ENCODE measurements at regions not wholly inside any gene's neighbourhood (a gene's known extent, or its start where the extent isn't known, plus 50 kb on each side); places are given as distances from the start of the nearest gene placed in this dataset.
"Not testable (repeated sequence)": the region's sequence is repeated elsewhere in the genome, so short reads cannot be mapped to it uniquely, and the experiment has no call there.

DNA sequence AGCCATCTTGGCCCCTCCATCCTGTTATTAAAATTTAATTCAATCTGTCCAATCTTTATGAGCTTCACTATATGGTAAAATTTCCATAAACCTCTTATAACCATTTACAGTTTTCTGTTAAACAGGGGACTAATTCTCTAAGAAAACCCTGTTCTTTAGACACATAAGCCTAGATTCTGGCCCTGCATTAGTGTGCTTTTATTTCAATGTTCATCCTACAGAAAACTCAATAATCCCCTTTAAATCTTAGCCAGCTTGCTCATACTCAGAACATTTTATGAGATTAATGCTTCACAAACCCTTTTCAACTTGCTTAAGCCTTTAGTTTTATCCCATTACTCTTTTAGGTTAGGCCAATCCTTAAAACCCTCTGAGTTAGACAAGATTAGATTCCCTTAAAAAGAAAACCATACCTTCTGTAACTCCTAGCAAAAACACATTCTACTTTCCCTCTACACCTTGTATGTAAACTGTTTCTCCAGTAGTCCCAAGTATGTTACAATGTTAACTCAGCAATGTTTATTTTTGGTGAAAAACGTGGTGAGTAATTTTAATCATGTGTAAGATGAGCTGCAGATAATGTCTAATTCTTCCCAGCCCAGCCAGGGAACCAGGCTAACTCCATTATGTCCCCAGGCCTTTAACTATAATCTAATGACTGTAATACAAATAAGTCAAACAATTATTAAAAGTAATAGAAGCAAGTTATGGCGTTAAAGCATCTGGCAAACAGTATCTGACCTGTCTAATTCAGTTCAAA is 1953.4 kb upstream of the LRRTM1 start:
- no peak for DNase-seq

DNA sequence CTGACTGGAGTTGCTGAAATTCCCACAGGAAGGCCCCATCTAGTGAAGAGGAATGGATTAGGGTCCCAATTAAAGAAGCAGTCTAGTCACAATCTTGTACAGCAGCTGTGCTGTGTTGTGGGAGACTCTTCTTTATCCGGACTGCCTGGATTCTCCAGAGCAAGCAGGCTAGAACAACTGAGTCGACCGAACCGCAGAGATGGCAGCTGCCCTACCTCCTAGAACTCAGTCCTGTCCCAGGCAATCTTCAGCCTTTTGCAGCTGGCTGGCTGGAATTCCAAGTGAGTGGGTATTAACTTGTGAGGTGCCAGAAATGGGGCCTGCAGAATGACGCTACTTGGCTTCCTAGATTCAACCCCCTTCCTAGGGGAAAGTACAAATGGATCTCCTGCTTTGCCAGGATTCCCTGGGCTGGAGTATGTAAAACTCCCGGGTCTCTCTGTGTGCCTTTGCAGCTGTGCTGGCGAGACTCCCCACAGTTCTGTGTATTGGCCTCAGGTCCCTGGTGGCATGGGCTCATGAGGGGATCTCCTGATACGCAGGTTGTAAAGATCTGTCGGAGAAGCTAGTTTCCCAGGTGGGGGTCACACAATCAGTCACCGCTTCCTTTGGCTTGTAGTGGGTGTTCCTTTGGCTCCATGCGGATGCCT is 1952.6 kb upstream of the LRRTM1 start:
- no peak for DNase-seq

DNA sequence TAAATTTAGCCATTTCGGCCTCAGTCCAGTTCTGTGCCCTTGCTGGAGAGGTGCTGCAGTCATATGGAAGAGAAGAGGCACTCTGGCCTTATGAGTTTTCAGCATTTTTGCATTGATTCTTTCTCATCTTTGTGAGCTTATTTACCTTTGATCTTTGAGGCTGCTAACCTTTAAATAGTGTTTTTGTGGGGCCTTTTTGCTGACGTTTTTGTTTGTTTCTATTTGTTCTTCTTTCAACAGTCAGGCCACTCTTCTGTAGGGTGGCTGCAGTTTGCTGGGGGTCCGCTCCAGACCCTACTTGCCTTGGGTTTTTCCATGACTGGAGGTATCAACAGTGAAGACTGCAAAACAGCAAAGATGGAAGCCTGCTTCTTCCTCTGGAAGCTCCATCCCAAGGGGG is 1951.7 kb upstream of the LRRTM1 start:
- no peak for DNase-seq

DNA sequence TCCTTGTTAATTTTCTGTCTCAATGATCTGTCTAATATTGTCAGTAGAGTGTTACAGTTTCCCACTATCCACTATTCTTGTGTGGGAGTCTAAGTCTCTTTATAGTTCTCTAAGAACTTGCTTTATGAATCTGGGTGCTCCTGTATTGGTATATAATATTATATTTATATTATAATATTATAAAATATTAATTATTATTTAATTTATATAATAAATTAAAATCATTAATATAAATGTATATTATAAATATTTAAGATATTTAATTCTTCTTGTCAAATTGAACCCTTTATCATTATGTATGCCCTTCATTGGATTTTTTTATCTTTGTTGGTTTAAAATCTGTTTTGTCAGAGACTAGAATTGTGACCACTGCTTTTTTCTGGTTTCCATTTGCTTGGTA is 1950.2 kb upstream of the LRRTM1 start:
- no peak for DNase-seq

DNA sequence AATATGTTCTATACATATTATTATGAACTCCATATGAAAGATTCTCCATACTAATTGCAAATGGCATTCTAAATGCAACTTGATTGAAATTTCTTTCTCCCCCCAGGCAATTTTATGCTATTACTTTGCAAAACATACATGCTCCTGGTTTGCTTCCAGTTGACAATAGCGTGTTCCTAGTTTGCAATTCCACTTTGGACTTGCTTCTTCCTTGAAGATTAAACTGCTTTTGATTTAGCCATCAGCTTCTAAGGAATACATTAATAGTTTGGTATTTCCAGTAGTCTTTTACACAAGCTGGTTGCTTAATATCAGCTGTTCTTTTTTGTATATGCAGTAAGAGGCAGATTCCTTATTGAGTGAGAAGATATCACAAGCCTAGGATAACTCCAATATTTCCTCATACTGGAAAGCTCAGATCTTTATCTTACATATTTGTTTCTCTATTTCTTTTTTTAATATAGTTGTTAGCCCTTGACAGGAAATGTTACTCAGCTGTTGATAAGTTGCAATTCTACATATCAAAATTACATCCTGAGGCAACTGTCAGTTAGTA is 1941.7 kb upstream of the LRRTM1 start:
- no peak for DNase-seq

DNA sequence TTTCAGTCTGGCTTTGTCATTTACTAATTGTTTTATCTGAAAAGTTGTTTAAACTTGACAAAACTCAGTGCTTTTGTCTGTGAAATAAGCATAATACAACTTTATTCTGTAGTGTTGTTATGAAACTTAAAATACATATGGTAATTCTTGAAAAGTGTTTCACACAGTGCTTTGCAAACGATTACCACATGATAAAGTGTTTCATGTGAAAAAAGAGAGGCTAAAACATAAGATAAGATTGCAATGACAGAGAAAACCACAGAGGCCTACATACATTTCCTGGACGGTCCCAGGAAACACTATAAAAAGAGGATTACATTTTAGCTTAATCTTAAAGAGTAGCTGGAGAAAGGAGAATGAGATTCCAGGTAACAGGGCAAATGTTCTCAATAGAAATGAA is 1934.6 kb upstream of the LRRTM1 start:
- no peak for DNase-seq

DNA sequence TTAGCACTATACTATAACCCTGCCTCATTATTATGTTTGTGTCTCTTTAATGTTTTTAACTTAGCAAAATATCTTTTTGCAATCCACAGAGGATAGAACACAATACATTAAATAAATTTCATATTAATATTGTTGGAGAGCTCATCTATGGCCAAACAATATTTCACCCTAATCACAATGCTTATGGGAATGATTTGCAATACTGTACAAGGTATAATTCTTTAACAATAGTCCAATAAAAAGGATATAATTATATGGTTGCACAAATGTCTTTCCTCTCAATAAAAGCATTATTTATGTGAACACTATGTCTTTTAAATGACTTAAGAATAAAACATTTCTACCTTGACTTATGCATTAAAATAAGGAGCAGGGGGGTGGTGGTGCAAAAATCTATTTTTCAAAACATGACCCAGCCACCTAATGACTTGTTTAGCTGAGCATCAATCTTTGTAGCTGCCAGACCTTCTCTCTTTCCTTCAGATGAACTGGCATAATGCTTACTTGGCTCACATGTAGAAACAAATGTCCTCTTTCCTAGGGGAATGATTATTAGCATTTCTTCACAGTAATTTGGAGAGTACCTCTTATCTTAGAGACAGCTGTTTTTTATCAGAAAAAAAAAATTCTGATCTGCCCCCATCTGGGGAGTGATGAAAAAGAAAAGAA is 1933.6 kb upstream of the LRRTM1 start:
- no peak for DNase-seq

DNA sequence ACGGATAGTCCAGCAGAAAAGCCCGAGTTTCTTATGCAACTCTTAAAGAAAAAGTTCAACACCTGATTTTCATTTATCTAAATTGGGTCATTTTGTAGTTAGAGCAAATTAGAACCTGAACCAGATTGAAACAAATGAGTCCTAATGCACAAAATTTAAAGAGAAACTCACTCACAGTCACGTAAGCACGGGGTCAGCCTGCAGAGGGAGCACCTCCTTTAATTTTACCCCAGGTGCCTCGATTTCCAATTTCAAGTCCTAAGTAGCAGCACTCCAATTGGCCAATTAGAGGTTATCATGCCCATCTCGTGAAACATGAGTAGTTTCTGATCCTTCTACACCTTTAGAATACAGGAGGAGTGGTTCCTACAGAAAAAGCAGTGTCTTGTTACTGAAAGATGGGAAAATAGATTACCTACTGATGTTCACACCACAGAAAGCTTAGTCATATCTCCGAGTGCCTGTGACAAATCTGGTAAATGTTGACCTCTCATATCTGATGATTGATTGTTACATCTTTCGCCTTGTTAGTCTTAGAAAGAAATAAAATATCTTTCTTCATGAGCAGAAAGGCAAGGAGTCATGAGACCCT is 1929.8 kb upstream of the LRRTM1 start:
- no peak for DNase-seq

DNA sequence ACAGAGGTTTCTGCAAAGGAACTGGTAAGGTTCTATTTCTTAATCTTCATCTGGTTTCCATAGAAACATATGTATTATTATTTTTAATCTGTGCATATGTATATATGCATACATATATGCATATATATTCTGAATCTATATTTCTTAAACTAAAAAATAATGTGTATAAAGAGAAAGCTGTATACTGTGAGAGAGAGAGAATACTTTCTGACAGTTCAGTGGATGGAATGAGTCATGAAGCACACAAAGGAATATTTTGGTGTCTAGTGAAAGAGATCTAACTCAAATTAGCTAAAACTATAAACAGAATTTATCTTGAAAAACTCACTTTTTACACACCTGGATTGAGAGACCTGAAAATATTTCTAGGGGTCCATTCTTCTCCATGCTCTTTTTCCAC is 1929.3 kb upstream of the LRRTM1 start:
- DNase-seq, result no peak

DNA sequence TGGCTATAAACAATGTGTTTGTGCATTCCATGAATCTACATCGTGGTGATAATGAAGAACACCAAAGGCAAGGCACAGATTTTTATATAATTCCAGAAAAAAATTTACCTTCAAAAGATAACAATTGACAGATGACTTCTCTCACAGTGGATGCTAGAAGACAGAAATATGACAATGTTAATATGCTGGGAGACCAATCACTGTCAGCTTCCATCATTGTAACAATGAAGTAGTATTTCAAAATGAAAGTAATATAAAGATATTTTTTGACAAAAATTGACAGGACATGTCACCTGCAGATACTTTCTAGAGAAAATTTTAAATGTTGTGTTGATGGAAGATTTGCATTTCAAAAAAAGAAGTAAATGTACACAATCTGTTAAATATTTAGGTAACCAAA is 1925.9 kb upstream of the LRRTM1 start:
- no peak for DNase-seq

DNA sequence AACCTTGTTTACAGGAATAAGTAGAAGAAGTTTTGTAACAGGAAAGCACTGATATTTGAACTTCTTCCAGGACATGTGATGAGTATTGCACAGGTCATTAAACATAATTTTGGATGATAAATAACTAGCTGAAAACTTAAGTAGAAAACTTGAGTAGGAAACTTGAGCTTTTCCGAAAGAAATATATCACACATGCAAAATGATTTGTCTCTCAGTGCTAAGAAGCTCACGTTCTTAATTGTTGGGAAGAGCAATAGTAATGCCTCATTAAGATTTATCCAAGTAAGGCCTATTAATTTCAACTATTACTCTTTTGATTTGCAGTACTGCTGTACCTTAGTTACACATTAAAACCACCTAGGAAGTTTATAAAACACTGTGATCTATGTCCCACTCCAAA is 1921.9 kb upstream of the LRRTM1 start:
- DNase-seq, result no peak

DNA sequence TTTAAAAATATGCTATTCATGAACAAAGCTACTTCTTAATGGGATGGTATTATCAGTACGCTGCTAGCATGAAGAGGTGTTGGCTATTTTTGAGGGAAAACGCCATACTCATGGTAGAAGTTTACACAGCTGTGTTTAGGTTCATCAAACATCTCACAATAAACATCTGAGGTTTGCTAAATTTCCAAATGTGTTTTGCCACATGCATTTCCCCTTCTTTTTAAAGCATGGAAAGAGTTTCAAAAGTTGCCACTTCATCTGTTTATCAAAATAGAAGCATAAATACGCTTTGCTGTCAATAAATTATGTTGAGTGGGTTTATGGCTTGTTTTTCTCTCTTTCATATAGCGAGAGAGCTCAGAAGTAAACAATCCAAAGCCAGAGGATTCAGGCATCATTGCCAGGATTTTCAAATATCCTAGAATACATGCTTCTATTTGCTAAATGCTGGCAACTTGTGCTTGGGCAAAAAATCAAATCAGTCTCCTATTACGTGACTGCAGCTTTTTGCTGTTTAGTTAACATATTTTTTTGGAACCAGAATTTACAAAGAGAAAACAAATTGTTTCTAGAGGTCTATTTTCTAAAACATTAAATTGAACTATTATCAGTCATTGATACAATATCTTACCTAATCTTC is 1919.9 kb upstream of the LRRTM1 start:
- no peak for DNase-seq

DNA sequence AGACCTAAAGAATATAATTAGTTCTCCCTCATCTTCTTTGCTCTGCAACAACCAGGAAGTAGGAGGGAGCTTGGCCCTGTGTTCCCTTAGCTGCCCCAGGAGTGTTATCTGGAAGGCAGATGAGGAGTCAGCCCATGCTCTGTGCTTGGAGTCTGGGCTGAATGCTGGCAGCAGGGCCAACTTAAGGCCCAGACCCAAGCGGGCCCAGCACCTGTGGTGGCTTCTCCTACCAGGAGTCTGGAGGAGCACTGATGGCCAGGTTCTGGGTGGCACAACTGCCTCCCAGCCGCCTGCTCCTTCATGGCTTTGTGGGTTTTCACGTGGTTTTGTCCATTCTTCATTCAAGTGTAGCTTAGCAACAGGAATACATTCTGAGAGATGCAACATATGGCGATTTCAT is 1910.7 kb upstream of the LRRTM1 start:
- no peak for DNase-seq

DNA sequence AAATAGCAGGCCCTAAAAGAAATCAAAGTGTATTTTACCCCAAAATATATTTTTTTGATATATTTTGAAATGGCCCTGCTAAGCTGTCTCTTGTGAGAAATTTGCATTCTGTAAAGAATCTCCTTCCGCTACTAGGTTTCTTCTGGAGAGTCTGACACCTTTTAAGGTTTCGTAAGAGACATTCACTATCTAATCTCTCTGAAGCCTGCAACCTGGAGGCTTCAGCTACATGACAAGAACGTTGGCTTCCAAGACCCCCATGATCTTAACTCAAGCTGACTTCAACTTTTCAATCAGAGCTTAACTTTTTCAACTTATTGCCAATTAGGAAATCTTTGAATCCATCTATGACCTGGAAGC is 1894.9 kb upstream of the LRRTM1 start:
- no peak for DNase-seq

DNA sequence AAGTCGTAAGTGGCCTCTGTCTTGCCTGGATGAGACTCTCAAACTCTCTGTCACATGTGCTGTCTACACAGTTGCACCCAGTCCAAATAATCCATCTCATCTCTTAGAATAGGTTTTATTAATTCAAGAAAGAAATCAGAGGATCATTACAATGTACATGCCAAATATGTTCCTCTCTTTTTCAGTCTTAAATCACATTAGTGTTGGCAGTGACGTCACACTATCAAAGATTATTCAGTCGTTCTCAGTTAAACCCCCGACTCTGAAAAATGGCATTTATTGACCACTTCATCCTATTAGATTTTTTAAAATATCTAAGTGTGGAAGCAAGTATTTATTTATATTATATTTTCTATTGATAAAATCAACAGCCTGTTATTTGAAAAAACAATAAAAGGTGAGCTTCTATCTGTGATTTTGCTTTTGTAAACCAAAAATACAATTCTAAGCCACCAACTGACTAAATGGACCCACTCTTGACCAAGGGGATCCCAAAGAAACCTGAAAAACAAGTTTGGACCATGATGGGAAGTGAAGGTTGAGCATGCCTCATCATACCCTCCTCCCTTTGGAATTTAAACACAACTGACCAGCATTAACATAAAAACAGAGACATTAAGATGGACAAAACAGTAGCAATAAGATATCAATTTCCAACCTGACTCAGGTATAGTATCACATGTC is 1894.4 kb upstream of the LRRTM1 start:
- no peak for DNase-seq

DNA sequence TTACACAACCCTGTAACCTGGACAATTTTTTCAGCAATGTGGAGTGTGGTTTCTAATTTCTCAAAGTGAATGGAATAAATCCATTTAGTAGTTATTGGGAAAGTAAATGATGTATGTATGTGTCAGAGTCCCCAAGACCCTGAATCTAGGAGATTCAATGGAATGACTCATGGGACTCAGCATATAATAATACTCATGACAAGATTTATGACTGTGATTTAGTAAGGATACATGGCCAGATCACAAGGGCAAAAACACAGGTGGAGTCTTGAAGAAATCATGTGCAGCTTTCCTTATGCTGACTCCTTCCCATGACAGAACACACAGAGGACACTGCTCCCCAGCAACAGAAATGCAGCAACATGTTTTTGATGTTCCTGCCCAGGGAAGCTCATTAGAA is 1877.7 kb upstream of the LRRTM1 start:
- DNase-seq, result no peak

DNA sequence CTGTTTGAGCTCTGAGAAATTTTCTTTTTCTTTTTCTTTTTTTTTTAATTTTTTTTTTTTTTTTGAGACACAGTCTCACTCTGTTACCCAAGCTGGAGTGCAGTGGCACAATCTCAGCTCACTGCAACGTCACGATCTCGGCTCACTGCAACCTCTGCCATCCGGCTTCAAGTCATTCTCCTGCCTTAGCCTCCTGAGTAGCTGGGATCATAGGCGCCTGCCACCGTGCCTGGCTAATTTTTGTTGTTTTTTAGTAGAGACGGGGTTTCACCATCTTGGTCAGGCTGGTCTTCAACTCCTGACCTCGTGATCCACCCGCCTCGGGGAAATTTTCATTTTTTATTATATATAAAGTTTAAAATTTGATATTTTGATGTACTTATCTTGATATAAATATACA is 1870.7 kb upstream of the LRRTM1 start:
- not testable (repeated sequence) for DNase-seq

DNA sequence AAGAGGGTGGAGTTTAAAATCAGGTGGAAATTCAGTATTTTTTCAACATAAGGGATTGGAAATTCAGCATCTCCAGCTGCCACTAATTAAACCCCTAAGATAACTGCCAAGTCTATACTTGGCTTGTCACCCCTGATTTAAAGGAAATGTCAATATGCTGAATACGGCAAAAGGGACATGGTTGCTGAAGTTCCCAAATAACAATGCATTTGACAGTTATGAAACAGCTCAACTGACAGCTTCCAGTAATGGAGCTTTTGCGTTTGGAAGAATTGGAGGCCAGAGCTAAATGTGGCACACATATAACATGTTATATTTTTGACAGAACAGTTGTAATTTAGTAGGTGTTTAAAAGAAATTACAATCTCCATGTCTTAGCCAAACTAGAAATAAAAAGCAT is 1867.9 kb upstream of the LRRTM1 start:
- DNase-seq, result no peak

DNA sequence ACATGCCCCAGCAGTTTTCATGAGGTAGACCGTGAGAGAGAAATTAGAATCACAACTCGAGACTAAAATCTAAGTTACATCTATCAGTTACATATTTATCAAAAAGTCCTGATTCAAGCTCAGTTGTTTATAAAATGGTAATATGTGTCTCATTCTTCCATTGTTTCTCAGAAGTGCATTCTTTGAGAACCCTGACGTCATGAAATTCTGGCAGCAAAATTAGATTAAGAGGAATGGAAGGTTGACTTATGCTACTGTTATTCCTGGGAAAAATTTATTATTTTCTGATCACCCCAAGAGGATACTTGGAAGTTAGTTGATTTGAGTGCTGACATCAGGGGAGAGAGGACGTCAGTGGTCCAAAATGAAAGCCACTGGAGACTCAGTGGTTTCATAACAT is 1864.8 kb upstream of the LRRTM1 start:
- no peak for DNase-seq

DNA sequence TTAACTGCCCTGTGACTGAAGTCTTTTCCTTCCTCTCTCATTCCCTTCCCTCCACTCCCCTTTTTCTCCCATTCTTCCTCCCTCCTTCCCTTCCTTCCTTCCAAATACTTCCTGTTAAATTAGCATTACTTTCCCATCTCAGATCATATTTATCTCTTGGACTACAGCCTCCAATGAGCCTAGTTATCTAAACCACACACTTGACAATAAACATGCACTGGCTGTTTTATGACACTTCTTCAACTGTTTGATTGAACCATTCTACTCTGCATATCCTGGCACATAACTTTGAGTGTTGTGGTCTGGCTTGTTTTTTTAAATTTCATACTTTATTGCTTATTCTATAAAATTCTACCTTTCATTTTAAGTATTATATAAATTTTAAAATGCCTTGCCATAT is 1860.8 kb upstream of the LRRTM1 start:
- no peak for DNase-seq

DNA sequence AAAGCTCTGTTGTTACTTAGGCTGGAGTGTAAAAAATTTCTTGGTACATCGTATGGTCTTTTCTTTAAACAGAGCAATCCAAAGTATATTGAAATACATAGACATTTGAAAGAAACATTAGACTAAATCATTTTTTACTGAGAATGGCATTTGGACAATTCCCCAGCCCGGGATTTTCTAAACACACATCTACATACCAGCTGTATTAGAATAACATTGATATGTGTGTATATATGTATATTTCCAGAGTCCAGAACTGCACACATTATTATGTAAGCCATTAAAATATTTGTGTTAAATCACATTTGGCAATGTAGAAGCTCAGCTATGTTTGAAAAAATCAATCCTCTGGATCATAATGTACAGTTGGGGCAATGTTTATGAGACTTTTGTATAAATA is 1853.6 kb upstream of the LRRTM1 start:
- DNase-seq, result no peak

DNA sequence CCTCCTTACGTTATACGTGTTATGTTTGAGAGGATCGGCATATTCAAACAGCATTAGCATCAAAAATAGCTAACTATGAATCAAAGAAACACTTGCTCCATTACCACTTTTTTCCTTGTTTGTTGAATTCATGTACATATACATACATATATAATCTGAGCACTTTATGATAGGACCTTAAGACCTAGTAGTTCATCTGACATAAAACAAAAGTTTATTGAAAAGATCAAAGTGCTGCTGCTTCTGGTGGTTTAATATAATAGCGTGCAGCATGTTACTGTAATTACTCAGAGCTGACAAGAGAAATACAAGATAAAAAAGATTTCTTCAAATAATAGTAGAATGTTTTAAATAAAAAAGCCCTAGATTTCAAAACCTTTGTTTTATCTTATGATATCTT is 1850.9 kb upstream of the LRRTM1 start:
- DNase-seq, result no peak

DNA sequence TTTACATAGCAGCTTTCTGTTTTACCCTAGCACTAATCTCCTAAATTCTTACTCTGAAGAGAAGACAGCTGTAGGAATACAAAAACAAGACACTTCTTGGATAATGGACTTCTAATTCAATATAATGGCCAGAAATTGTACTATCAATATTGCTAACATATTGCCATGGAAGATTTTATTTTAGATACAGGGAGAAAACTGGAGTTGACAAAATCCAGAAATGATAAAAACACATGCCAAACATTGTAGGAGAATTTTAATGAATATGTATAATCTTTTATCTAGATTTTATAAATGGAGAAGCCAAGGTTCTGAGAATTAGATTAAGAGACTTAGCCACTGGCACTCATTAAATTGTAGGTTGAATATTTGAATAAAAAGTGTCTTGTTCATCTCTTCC is 1838.8 kb upstream of the LRRTM1 start:
- no peak for DNase-seq
